Breast epithelium (tissue), 3 donors: ENCODE measurements at regions not wholly inside any gene's neighbourhood (a gene's known extent, or its start where the extent isn't known, plus 50 kb on each side); places are given as distances from the start of the nearest gene placed in this dataset.

Source experiments
- POLR2A ChIP-seq: fragments of 450-650 bp; IDR thresholded peaks from one replicate; pipeline ENCODE4 v1.6.1; 2016; ENCODE audit warnings: antibody characterized with exemption, mild to moderate bottlenecking, moderate library complexity
- TF ChIP-seq, protein P1 (sequence below), 3 donors: fragments of 450-650 bp; IDR thresholded peaks; one replicate each; pipeline ENCODE4 v1.5.1; 2016 to 2017; ENCODE audit warnings: antibody characterized with exemption in 3 of 3, mild to moderate bottlenecking in 3 of 3, moderate library complexity in 3 of 3

DNA sequence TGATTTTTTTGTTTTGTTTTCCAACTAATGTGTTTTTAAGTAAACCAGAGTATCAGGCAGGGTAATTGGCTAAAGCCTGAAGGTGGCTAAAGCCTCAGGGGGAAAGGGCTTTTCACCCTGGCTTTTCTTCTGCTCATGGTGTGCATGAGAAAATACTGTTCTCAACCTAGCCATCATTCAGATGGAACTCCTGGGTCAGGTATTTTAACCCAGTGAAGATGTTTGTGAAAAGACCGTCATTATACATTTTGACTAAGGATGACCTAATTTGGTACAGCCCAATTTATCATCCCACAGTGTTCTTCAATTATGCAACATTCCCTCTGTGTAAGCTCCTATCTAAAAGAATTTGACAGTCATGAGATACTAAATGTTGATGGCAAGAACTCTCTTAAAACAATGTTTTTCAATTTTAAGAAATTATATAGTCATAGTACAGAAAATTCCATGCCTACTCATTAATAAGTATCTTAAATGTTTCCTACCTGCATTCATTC, 209.5 kb upstream of the TARS1 start:
- no peak for TF ChIP-seq POLR2A
- TF ChIP-seq, protein P1, sequence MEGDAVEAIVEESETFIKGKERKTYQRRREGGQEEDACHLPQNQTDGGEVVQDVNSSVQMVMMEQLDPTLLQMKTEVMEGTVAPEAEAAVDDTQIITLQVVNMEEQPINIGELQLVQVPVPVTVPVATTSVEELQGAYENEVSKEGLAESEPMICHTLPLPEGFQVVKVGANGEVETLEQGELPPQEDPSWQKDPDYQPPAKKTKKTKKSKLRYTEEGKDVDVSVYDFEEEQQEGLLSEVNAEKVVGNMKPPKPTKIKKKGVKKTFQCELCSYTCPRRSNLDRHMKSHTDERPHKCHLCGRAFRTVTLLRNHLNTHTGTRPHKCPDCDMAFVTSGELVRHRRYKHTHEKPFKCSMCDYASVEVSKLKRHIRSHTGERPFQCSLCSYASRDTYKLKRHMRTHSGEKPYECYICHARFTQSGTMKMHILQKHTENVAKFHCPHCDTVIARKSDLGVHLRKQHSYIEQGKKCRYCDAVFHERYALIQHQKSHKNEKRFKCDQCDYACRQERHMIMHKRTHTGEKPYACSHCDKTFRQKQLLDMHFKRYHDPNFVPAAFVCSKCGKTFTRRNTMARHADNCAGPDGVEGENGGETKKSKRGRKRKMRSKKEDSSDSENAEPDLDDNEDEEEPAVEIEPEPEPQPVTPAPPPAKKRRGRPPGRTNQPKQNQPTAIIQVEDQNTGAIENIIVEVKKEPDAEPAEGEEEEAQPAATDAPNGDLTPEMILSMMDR (IDR thresholded peaks at IDR 0.05): no peak
